ENCODE measurements at regions not wholly inside any gene's neighbourhood (a gene's known extent, or its start where the extent isn't known, plus 50 kb on each side); places are given as distances from the start of the nearest gene placed in this dataset.

GRCh38 chr18:8977701-8978100 is 124.8 kb upstream of the NDUFV2 start:
- Histone ChIP-seq H3K27me3 (ENCODE audit: control insufficient read depth in 2 of 2, insufficient read depth in 2 of 2, low read length in 2 of 2) (peaks cover 0 to 8% of the 10 kb centered on the region in 2 experiments), H4K20me1 (replicated peaks; ENCODE audit: control insufficient read depth, extremely low read depth, insufficient read depth, low read length) (no peaks in the 10 kb centered on the region), H2AFZ (ENCODE audit: low read depth, low read length) (no peak overlapping the region), H3K27ac (ENCODE audit: insufficient read depth, low read depth, low read length) (no peak overlapping the region), H3K4me2 (ENCODE audit: insufficient read depth, low read length) (no peak overlapping the region), H3K4me3 (replicated peaks in 1 of 3; ENCODE audit: insufficient read depth in 1 of 3, low read depth in 1 of 3, low read length in 3 of 3) (no peak overlapping the region), H3K9ac (replicated peaks; ENCODE audit: extremely low read depth, insufficient read depth, low read length) (no peak overlapping the region), H3K79me2 (ENCODE audit: control insufficient read depth, insufficient read depth, low read length) (no peaks in the 10 kb centered on the region), H3K36me3 (ENCODE audit: control insufficient read depth in 2 of 2, extremely low read depth in 1 of 2, insufficient read depth in 2 of 2, low read length in 2 of 2) (no peaks in the 10 kb centered on the region), H3K9me1 (replicated peaks; ENCODE audit: control insufficient read depth, extremely low read depth, insufficient read depth, low read length) (no peaks in the 10 kb centered on the region), H3K9me3 (replicated peaks; ENCODE audit: control insufficient read depth, insufficient read depth, low read length) (no peaks in the 10 kb centered on the region), H3K4me1 (ENCODE audit: control insufficient read depth, extremely low read depth, insufficient read depth, low read length) (no peaks in the 10 kb centered on the region)
- DNase-seq (ENCODE audit: low read depth, low spot score), result no peak
- no peak for TF ChIP-seq CTCF (IDR thresholded peaks at IDR 0.05; ENCODE audit: extremely low read depth in 1 of 2, insufficient read depth in 1 of 2, low read depth in 1 of 2, low read length in 2 of 2)
- no peak for TF ChIP-seq MYC (IDR thresholded peaks at IDR 0.05; ENCODE audit: low read depth, low read length)
- no peak for TF ChIP-seq JUN (IDR thresholded peaks at IDR 0.05; ENCODE audit: borderline replicate concordance, insufficient read depth, insufficient read length, low read depth)
- TF ChIP-seq POLR2A (IDR thresholded peaks at IDR 0.05; ENCODE audit: low read depth, low read length), result no peak
- TF ChIP-seq GATA2 (IDR thresholded peaks at IDR 0.05; ENCODE audit: insufficient read depth, insufficient read length, low read depth, low read length), result no peak
- TF ChIP-seq FOS (IDR thresholded peaks at IDR 0.05; ENCODE audit: borderline replicate concordance, insufficient read depth, low read length), result no peak
- no peak for TF ChIP-seq EZH2 (IDR thresholded peaks at IDR 0.05; ENCODE audit: borderline replicate concordance, low read depth, low read length, severe bottlenecking)
- no peak for TF ChIP-seq MAX (IDR thresholded peaks at IDR 0.05; ENCODE audit: insufficient read depth, insufficient read length)
- no peak for TF ChIP-seq POLR2AphosphoS5 (IDR thresholded peaks at IDR 0.05; ENCODE audit: insufficient read depth, low read depth, low read length)
- dilution Hi-C loops (cut with MboI; ENCODE audit: extremely low pct_ligation_motif_present, low sequenced_read_pairs) (loop anchor here (25.0 kb wide), 1 partner anchor 340 kb away; no protein-coding TSS in a partner anchor), intact Hi-C loops (cut with micrococcal nuclease) (no loop called here)
- FAIRE-seq, result no peak
- ChIA-PET CTCF (interaction anchor here (1.9 kb wide), 1 partner anchor 10 kb away, joined by 13 read pairs; no protein-coding TSS in a partner anchor), POLR2A (no interaction called here)
- BruUV-seq (replicated peaks), result no TSS peak
